HG02623 (cell line): ENCODE measurements at regions not wholly inside any gene's neighbourhood (a gene's known extent, or its start where the extent isn't known, plus 50 kb on each side); places are given as distances from the start of the nearest gene placed in this dataset.

Experiments used
- ATAC-seq: cut with Tn5 transposase; IDR thresholded peaks from one replicate; pipeline ENCODE4 v1.9.1; 2021; ENCODE audit warnings: moderate library complexity; ENCODE audit not compliant: unreplicated experiment

GRCh38 chr20:56865055-56865454 lies 235.9 kb downstream of the TFAP2C start:
- ATAC-seq, result no peak

- no peak for ATAC-seq
Measured at GRCh38 chr20:56867128-56867527, 238.0 kb downstream of the TFAP2C start.

GRCh38 chr20:56868746-56869145 lies 239.6 kb downstream of the TFAP2C start:
- ATAC-seq, result no peak

- no peak for ATAC-seq
Measured at GRCh38 chr20:56870271-56870670, 241.2 kb downstream of the TFAP2C start.

DNA sequence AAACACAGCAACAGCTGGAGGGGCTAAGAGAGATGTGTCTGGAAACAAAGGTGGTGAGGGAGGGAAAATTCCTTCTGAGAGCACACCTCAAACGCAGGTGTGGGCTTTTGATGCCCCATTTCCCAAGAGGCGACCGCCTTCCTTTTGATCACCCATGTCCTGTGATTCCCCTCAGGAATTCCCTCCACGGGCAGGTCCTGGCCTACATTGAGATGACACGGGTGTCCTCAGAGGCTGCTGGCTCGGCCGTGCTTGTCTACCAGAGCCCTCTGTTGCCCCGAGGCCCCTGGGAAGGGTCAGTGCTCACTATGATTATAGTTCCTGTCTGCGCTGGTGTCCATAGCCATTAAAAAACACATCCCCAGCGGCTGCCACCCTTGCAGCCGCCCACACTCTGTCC lies 242.6 kb downstream of the TFAP2C start:
- no peak for ATAC-seq

GRCh38 chr20:56872620-56873458 lies 243.7 kb downstream of the TFAP2C start:
- no peak for ATAC-seq

GRCh38 chr20:56873836-56874235 lies 244.7 kb downstream of the TFAP2C start:
- ATAC-seq, result no peak

GRCh38 chr20:56875052-56875659 lies 246.1 kb downstream of the TFAP2C start:
- ATAC-seq, result no peak

- no peak for ATAC-seq
Measured at GRCh38 chr20:56875803-56876202, 246.7 kb downstream of the TFAP2C start.

DNA sequence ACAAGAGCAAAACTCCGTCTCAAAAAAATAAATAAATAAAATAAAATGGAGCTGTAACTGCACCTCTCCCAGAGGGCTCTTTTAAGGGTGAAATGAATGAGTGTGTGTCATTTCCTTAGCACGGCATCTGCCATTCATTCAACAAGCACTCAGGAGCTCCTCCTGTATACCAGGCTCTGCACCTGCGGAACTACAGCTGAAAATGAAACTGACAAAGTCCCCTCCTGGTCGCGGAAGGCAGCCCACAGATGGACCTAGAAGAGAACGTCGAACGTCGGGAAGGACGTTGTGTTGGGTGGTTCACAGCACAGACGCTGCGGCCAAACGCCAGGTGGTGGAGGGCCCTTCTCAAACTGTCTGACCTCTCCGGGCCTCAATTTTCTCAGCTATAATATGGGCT lies 256.4 kb downstream of the TFAP2C start:
- ATAC-seq, result no peak

GRCh38 chr20:56890011-56890410 lies 260.9 kb downstream of the TFAP2C start:
- ATAC-seq, result no peak

DNA sequence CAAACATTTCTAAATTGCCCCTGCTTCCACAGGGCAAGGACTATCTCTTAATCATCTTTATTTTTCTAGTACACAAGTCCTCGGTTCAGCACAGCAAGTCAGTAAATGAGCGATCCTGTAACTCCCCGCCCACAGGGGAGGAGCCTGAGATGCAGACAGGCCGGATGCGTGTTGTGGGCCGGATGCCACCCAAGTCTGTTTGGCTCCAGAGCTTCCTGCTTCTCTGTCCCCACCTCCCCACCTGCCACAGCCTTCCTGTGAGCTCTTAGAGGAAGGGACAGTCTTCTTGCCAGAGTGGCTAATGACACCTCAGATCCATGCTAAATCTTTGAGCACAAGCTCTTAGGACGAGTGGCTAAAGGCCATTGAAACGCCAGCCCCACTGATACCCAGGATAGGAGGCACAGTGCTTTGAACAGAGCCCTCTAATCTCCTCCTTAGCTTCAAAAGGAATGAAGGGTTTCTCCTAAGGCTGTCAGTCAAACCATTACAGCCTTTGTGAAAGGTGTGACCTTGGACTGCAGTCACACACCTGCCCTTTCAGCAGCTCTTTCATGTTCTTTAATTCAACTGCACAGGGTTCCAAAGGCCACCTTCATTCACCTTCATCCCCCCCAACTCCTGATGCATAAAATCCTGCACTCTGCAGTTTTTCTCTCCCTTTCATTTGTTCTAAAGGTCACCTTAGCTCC lies 264.3 kb downstream of the TFAP2C start:
- no peak for ATAC-seq

GRCh38 chr20:56896447-56896846 lies 267.3 kb downstream of the TFAP2C start:
- ATAC-seq, result no peak

- no peak for ATAC-seq
Measured at GRCh38 chr20:56897318-56897957, 268.3 kb downstream of the TFAP2C start.

DNA sequence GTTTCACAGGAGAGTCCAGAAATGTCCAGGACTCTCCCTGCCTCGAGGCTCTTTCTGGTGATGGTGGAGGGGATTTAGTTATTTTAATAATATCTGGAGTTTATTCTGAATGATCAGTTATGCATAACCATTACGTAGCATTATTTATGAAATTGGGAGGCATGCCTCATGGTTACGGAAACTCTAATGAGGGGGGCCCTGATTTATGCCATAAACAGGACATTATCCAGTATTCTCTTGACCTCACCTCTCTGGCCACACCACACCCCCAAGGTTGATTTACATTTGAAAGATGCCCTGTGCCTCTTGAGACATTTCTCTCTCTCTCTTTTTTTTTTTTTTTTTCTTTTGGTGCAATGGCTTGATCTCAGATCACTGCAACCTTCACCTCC lies 268.8 kb downstream of the TFAP2C start:
- no peak for ATAC-seq

DNA sequence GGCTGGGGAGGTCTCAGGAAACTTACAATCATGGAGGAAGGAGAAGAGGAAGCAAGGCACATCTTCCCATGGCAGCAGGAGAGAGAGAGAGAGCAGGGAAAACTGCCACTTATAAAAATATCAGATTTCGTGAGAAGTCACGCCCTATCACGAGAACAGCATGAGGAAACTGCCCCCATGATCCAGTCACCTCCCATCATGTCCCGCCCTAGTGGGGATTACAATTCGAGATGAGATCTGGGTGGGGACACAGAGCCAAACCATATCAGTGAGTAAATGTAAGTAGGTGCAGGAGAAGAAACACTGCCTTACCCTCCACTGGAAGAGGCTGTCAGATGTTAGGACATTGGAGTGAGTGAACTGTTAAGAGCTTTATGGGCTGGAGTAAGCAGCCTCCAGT lies 270.4 kb downstream of the TFAP2C start:
- ATAC-seq, result no peak

DNA sequence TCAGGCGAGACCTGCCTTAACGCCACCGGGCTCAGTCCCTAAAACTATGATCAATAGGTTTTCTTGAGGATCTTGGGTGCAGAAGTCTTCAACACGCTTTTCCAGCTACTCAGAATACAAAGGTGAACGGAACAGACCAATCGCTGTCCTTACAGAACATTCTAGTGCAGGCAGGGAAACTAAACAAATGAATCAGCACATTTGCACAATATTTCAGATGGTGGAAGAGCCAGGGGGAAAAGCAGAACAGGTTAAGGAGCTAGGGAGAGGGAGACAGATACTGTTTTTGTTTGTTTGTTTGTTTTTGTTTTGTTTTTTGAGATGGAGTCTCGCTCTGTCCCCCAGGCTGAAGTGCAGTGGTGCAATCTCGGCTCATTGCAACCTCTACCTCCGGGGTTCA lies 271.1 kb downstream of the TFAP2C start:
- no peak for ATAC-seq

GRCh38 chr20:56903421-56903820 lies 274.3 kb downstream of the TFAP2C start:
- no peak for ATAC-seq

- no peak for ATAC-seq
Measured at GRCh38 chr20:56903858-56904257, 274.8 kb downstream of the TFAP2C start.

DNA sequence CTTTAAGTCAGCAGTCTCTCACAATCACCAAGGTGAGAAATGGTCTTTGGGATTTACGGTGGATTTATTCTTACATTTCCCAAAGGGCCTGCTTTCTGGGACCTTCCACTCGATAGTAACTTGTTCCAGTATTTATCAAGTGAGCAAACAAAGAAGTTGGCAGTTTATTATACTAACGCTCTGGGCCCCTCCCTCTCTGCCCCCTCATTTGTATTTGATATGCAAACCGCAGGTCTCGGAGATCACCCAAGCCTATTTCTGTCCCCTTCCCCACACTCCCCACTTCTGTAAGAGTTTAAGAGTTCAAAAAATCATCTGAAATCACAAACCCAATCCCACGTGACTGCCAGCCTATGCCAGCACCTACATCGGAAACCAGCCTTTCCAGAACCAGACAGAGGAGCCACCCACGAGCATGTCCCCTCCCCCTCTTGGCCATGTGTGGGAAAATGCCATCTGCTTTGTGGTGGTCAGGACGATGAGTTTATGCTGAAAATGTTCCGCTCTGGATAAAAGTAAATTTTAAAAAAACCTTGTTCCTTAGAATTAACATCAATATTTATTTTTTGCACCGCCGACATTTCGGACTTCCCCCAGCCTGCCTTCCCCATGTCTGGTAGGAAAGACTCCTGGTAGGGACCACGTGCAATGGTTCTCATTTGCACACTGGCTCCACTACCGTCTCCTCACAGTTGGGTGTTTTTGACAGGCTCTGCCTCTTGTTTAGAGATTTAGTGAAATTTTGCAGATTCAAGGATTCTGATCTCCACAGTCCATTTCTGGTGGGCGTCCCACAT lies 281.0 kb downstream of the TFAP2C start:
- ATAC-seq, result no peak

- no peak for ATAC-seq
Measured at GRCh38 chr20:56911946-56912345, 282.8 kb downstream of the TFAP2C start.
